Mammary epithelial cell (primary cell): ENCODE measurements at regions not wholly inside any gene's neighbourhood (a gene's known extent, or its start where the extent isn't known, plus 50 kb on each side); places are given as distances from the start of the nearest gene placed in this dataset.

Source experiments
- CTCF ChIP-seq, 2 donors: IDR thresholded peaks in 1 of 2; conservative IDR thresholded peaks in 1 of 2; 2 replicates each; pipeline ENCODE4 v1.5.1; 2011 to 2012; ENCODE audit warnings: inconsistent platforms in 2 of 2, low read length in 2 of 2, mild to moderate bottlenecking in 2 of 2, control low read depth in 1 of 2, low read depth in 1 of 2; ENCODE audit not compliant: insufficient read depth in 1 of 2; ENCODE audit errors: extremely low read depth in 1 of 2
- EZH2 ChIP-seq: IDR thresholded peaks from 2 replicates; pipeline ENCODE4 v1.6.1; 2012; ENCODE audit warnings: low read length, inconsistent platforms, borderline replicate concordance

DNA sequence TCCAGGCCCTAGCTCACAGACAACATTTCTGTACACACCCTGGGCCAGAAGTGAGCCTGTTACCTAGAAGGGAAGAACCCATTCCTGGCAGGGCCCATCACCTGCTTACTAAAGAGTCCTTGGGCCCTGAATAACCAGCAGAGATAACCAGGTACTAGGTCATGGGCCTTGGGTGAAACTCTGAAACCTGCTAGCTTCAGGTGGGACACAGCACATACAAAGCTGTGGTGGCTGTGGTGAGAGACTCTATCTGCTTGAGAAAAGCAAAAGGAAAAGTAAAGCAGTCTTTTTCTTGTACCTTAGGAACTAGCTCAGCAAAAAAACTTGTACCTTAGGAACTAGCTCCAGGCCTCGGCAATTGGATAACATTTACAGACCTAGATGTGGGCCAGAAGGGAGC, 1895.9 kb upstream of the PCDH20 start:
- TF ChIP-seq CTCF (conservative IDR thresholded peaks at IDR 0.05 in 1 of 2, IDR thresholded peaks at IDR 0.05 in 1 of 2; ENCODE audit: extremely low read depth in 1 of 2, insufficient read depth in 1 of 2, low read depth in 1 of 2, low read length in 2 of 2) = no peak
- no peak for TF ChIP-seq EZH2
